SK-N-MC (cell line): ENCODE measurements at regions not wholly inside any gene's neighbourhood (a gene's known extent, or its start where the extent isn't known, plus 50 kb on each side); places are given as distances from the start of the nearest gene placed in this dataset.

Experiments
- EZH2 ChIP-seq: fragments of 200-600 bp; sonication (generic); IDR thresholded peaks from one replicate; pipeline ENCODE4 v1.6.1; 2017; ENCODE audit warnings: antibody characterized with exemption
- FOXP2 ChIP-seq: optimal IDR thresholded peaks from 2 replicates; pipeline ENCODE3; 2011; ENCODE audit warnings: mild to moderate bottlenecking, moderate library complexity; ENCODE audit not compliant: insufficient read depth; ENCODE audit errors: extremely low read length, control extremely low read depth
- POLR2AphosphoS5 ChIP-seq: IDR thresholded peaks from 2 replicates; pipeline ENCODE4 v1.6.1; 2012; ENCODE audit warnings: mild to moderate bottlenecking, low read depth, low read length, borderline replicate concordance

- TF ChIP-seq POLR2AphosphoS5 (no peak), EZH2 (no peak), FOXP2 (no peak)
These were observed 579.5 kb downstream of the RBFOX1 start for GRCh38 chr16:7912132-7912531.
